Chondrocyte (in vitro differentiated cells): ENCODE measurements at regions not wholly inside any gene's neighbourhood (a gene's known extent, or its start where the extent isn't known, plus 50 kb on each side); places are given as distances from the start of the nearest gene placed in this dataset.
"Not testable (repeated sequence)": the region's sequence is repeated elsewhere in the genome, so short reads cannot be mapped to it uniquely, and the experiment has no call there.

ENCODE experiments used
- DNase-seq: peaks from one replicate; pipeline ENCODE4 v3.0.0; 2021; ENCODE audit warnings: mixed read lengths, low spot score
- H3K27ac Mint-ChIP-seq: one replicate; pipeline ENCODE4 v1.8.0; 2021; ENCODE audit warnings: mild to moderate bottlenecking, moderate library complexity, mixed read lengths; ENCODE audit not compliant: unreplicated experiment
- H3K27me3 Mint-ChIP-seq: 2 replicates; pipeline ENCODE4 v1.8.0; 2021; ENCODE audit warnings: low read depth, mixed read lengths
- H3K36me3 Mint-ChIP-seq: 2 replicates; pipeline ENCODE4 v1.8.0; 2021; ENCODE audit warnings: low read depth, mixed read lengths
- H3K4me1 Mint-ChIP-seq: 2 replicates; pipeline ENCODE4 v1.8.0; 2021; ENCODE audit warnings: low read depth, mild to moderate bottlenecking, mixed read lengths
- H3K4me3 Mint-ChIP-seq: one replicate; pipeline ENCODE4 v1.8.0; 2021; ENCODE audit warnings: mild to moderate bottlenecking, moderate library complexity, mixed read lengths; ENCODE audit not compliant: unreplicated experiment
- H3K9me3 Mint-ChIP-seq: 2 replicates; pipeline ENCODE4 v1.8.0; 2021; ENCODE audit warnings: low read depth, mixed read lengths
- CTCF ChIP-seq: fragments of 200-600 bp; sonication (generic); IDR thresholded peaks from 2 replicates; pipeline ENCODE4 v1.5.0; 2021; ENCODE audit warnings: antibody characterized with exemption, mild to moderate bottlenecking, moderate library complexity

- Mint-ChIP-seq H3K4me1 (no peaks in the 10 kb centered on the region), H3K36me3 (no peaks in the 10 kb centered on the region), H3K27ac (no peak overlapping the region), H3K4me3 (no peak overlapping the region), H3K9me3 (no peaks in the 10 kb centered on the region), H3K27me3 (no peaks in the 10 kb centered on the region)
- DNase-seq = no peak
- TF ChIP-seq CTCF = no peak
Measured at GRCh38 chr3:144957398-144958101, 985.9 kb downstream of the DIPK2A start.

- Mint-ChIP-seq H3K27me3 (no peaks in the 10 kb centered on the region), H3K9me3 (no peaks in the 10 kb centered on the region), H3K36me3 (no peaks in the 10 kb centered on the region)
Measured at GRCh38 chr3:144963810-144964209, 992.2 kb downstream of the DIPK2A start.

GRCh38 chr3:144966560-144966959 lies 994.9 kb downstream of the DIPK2A start:
- H3K36me3 Mint-ChIP-seq = no peaks in the 10 kb centered on the region
- TF ChIP-seq CTCF = no peak
- no peak overlapping the region for H3K4me3 Mint-ChIP-seq
- no peak overlapping the region for H3K27ac Mint-ChIP-seq
- H3K9me3 Mint-ChIP-seq = no peaks in the 10 kb centered on the region
- no peak for DNase-seq
- no peaks in the 10 kb centered on the region for H3K27me3 Mint-ChIP-seq
- H3K4me1 Mint-ChIP-seq = no peaks in the 10 kb centered on the region

More at GRCh38 chr3:144963810-144964209, 992.2 kb downstream of the DIPK2A start:
- H3K4me1 Mint-ChIP-seq = no peaks in the 10 kb centered on the region
- no peak overlapping the region for H3K27ac Mint-ChIP-seq
- H3K4me3 Mint-ChIP-seq = no peak overlapping the region
- no peak for DNase-seq
- TF ChIP-seq CTCF = no peak

- H3K27ac Mint-ChIP-seq = no peak overlapping the region
- DNase-seq = no peak
- no peaks in the 10 kb centered on the region for H3K27me3 Mint-ChIP-seq
- no peaks in the 10 kb centered on the region for H3K4me1 Mint-ChIP-seq
- H3K4me3 Mint-ChIP-seq = no peak overlapping the region
- H3K36me3 Mint-ChIP-seq = no peaks in the 10 kb centered on the region
- TF ChIP-seq CTCF = no peak
- no peaks in the 10 kb centered on the region for H3K9me3 Mint-ChIP-seq
Measured at GRCh38 chr3:144968750-144969350, 997.2 kb downstream of the DIPK2A start.

GRCh38 chr3:144984481-144984880 lies 1012.9 kb downstream of the DIPK2A start:
- H3K27me3 Mint-ChIP-seq, DNase-seq, H3K4me1 Mint-ChIP-seq, H3K27ac Mint-ChIP-seq, H3K36me3 Mint-ChIP-seq, H3K4me3 Mint-ChIP-seq, H3K9me3 Mint-ChIP-seq: not testable (repeated sequence)

- Mint-ChIP-seq H3K27ac (no peak overlapping the region), H3K36me3 (no peaks in the 10 kb centered on the region)
- no peak for TF ChIP-seq CTCF
Measured at GRCh38 chr3:144989807-144990206, 1018.2 kb downstream of the DIPK2A start.

More at GRCh38 chr3:144989807-144990206, 1018.2 kb downstream of the DIPK2A start:
- Mint-ChIP-seq H3K4me1 (no peaks in the 10 kb centered on the region), H3K27me3 (peaks cover 2% of the 10 kb centered on the region), H3K9me3 (no peaks in the 10 kb centered on the region), H3K4me3 (no peak overlapping the region)
- no peak for DNase-seq
